H1 (cell line): ENCODE measurements at regions not wholly inside any gene's neighbourhood (a gene's known extent, or its start where the extent isn't known, plus 50 kb on each side); places are given as distances from the start of the nearest gene placed in this dataset.

Source experiments
- CTCF ChIP-seq, 3 experiments: IDR thresholded peaks; 1 replicate in 2 of 3; 2 replicates in 1 of 3; pipeline versions ENCODE4 v1.5.1 to v1.6.1; 2011; ENCODE audit warnings: low read length in 3 of 3, mild to moderate bottlenecking in 3 of 3, inconsistent platforms in 2 of 3, low read depth in 1 of 3, moderate library complexity in 1 of 3; ENCODE audit not compliant: insufficient read depth in 1 of 3; ENCODE audit errors: control extremely low read depth in 1 of 3
- EZH2 ChIP-seq: fragments of 200-600 bp; sonication (generic); IDR thresholded peaks from 2 replicates; pipeline ENCODE4 v1.7.1; 2012; ENCODE audit warnings: low read depth, mild to moderate bottlenecking, moderate library complexity, low read length, inconsistent platforms; ENCODE audit not compliant: severe bottlenecking
- GABPA ChIP-seq: IDR thresholded peaks from 2 replicates; pipeline ENCODE4 v1.6.1; 2011; ENCODE audit warnings: mild to moderate bottlenecking, low read length, moderate library complexity, borderline replicate concordance; ENCODE audit not compliant: insufficient read depth
- POLR2A ChIP-seq, 2 experiments: IDR thresholded peaks; 1 replicate in 1 of 2; 2 replicates in 1 of 2; pipeline ENCODE4 v1.6.1; 2011; ENCODE audit warnings: low read depth in 2 of 2, low read length in 2 of 2, mild to moderate bottlenecking in 2 of 2; ENCODE audit errors: control extremely low read depth in 1 of 2
- RXRA ChIP-seq: IDR thresholded peaks from 2 replicates; pipeline ENCODE4 v1.6.1; 2011; ENCODE audit warnings: low read depth, mild to moderate bottlenecking, low read length, moderate library complexity; ENCODE audit not compliant: insufficient read depth
- ZNF274 ChIP-seq: IDR thresholded peaks from 2 replicates; pipeline ENCODE4 v1.7.0; 2012; ENCODE audit warnings: low read length, borderline replicate concordance; ENCODE audit errors: extremely low read depth

- TF ChIP-seq CTCF (IDR thresholded peaks at IDR 0.05; ENCODE audit: control extremely low read depth in 1 of 3, insufficient read depth in 1 of 3, low read depth in 1 of 3, low read length in 3 of 3) (no peak), POLR2A (IDR thresholded peaks at IDR 0.05; ENCODE audit: control extremely low read depth in 1 of 2, low read depth in 2 of 2, low read length in 2 of 2) (no peak), RXRA (no peak), GABPA (no peak), ZNF274 (no peak), EZH2 (no peak)
These were observed 167.2 kb upstream of the PIEZO2 start for GRCh38 chr18:11316546-11316945.
